ENCODE measurements at regions not wholly inside any gene's neighbourhood (a gene's known extent, or its start where the extent isn't known, plus 50 kb on each side); places are given as distances from the start of the nearest gene placed in this dataset.

- Histone ChIP-seq H3K27me3 (ENCODE audit: insufficient read depth, low read length, poor library complexity, severe bottlenecking) (no peaks in the 10 kb centered on the region), H3K36me3 (ENCODE audit: insufficient read depth, low read length) (no peaks in the 10 kb centered on the region), H3K9me3 (ENCODE audit: low read length) (no peaks in the 10 kb centered on the region), H3K4me3 (ENCODE audit: low read length) (no peak overlapping the region), H3K4me1 (ENCODE audit: insufficient read depth, low read length) (no peaks in the 10 kb centered on the region), H3K27ac (ENCODE audit: low read depth, low read length) (no peak overlapping the region)
- H3K9me3 Mint-ChIP-seq = no peaks in the 10 kb centered on the region
- no peak for DNase-seq
- no peaks in the 10 kb centered on the region for H3K36me3 Mint-ChIP-seq
- peaks cover 15 to 20% of the 10 kb centered on the region in 2 donors for H3K27me3 Mint-ChIP-seq
- H3K4me3 Mint-ChIP-seq = peak overlapping the region in 1 of 7 donors; percentile 63
- H3K27ac Mint-ChIP-seq = peak overlapping the region in 1 of 8 donors; percentile 51
- ChIA-PET CTCF (no interaction called here), POLR2A (no interaction called here)
- H3K4me1 Mint-ChIP-seq = no peaks in the 10 kb centered on the region
These were observed 52.6 kb upstream of the OLFM4 start for GRCh38 chr13:52975969-52976368.

DNA sequence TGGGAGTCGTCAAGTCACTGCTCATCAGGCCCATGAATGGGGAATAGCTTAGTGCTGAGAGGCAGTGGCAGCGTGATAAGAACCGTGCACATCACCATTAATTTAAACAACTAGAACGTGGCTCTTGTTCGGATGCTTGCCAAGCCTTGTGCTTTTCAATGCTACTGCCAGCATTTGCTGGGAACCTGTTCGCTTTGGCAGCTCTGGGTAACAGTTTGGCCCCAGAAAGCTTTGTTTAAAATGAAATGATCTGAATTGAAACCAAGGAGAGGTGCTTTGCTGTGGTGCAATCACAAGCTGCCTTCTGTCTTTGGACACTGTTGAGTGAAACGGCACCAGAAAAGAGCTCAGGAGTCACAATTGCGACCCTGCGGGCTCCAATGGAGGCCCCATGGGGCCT, 53.5 kb upstream of the OLFM4 start:
- no peak overlapping the region for H3K4me3 ChIP-seq (ENCODE audit: low read length)
- H3K4me1 Mint-ChIP-seq = no peaks in the 10 kb centered on the region
- no peak overlapping the region for H3K27ac ChIP-seq (ENCODE audit: low read depth, low read length)
- DNase-seq = no peak
- H3K27me3 ChIP-seq (ENCODE audit: insufficient read depth, low read length, poor library complexity, severe bottlenecking) = no peaks in the 10 kb centered on the region
- H3K9me3 Mint-ChIP-seq = no peaks in the 10 kb centered on the region
- no peak overlapping the region for H3K4me3 Mint-ChIP-seq
- POLR2A ChIA-PET = no interaction called here
- CTCF ChIA-PET = no interaction called here
- H3K4me1 ChIP-seq (ENCODE audit: insufficient read depth, low read length) = no peaks in the 10 kb centered on the region
- no peaks in the 10 kb centered on the region for H3K36me3 ChIP-seq (ENCODE audit: insufficient read depth, low read length)
- H3K27ac Mint-ChIP-seq = no peak overlapping the region
- no peaks in the 10 kb centered on the region for H3K36me3 Mint-ChIP-seq
- H3K9me3 ChIP-seq (ENCODE audit: low read length) = no peaks in the 10 kb centered on the region
- H3K27me3 Mint-ChIP-seq = peaks cover 14 to 18% of the 10 kb centered on the region in 2 donors

GRCh38 chr13:52974711-52975110, 53.9 kb upstream of the OLFM4 start:
- no peaks in the 10 kb centered on the region for H3K36me3 Mint-ChIP-seq
- Histone ChIP-seq H3K27ac (ENCODE audit: low read depth, low read length) (no peak overlapping the region), H3K4me3 (ENCODE audit: low read length) (no peak overlapping the region), H3K9me3 (ENCODE audit: low read length) (no peaks in the 10 kb centered on the region), H3K4me1 (ENCODE audit: insufficient read depth, low read length) (no peaks in the 10 kb centered on the region), H3K36me3 (ENCODE audit: insufficient read depth, low read length) (no peaks in the 10 kb centered on the region), H3K27me3 (ENCODE audit: insufficient read depth, low read length, poor library complexity, severe bottlenecking) (no peaks in the 10 kb centered on the region)
- H3K27ac Mint-ChIP-seq = no peak overlapping the region
- peaks cover 13 to 19% of the 10 kb centered on the region in 2 donors for H3K27me3 Mint-ChIP-seq
- no peaks in the 10 kb centered on the region for H3K4me1 Mint-ChIP-seq
- DNase-seq = no peak
- no peaks in the 10 kb centered on the region for H3K9me3 Mint-ChIP-seq
- POLR2A ChIA-PET = no interaction called here
- no peak overlapping the region for H3K4me3 Mint-ChIP-seq
- CTCF ChIA-PET = no interaction called here

- H3K27me3 ChIP-seq (ENCODE audit: insufficient read depth, low read length, poor library complexity, severe bottlenecking) = no peaks in the 10 kb centered on the region
- H3K9me3 Mint-ChIP-seq = no peaks in the 10 kb centered on the region
- ChIA-PET POLR2A (no interaction called here), CTCF (interaction anchor here (2.4 kb wide), 1 partner anchor 360 kb away, joined by 11 read pairs; no protein-coding TSS in a partner anchor)
- no peaks in the 10 kb centered on the region for H3K9me3 ChIP-seq (ENCODE audit: low read length)
- H3K36me3 ChIP-seq (ENCODE audit: insufficient read depth, low read length) = no peaks in the 10 kb centered on the region
- H3K36me3 Mint-ChIP-seq = no peaks in the 10 kb centered on the region
- H3K4me3 Mint-ChIP-seq = no peak overlapping the region
- peaks cover 11 to 24% of the 10 kb centered on the region in 2 donors for H3K27me3 Mint-ChIP-seq
- no peak overlapping the region for H3K4me3 ChIP-seq (ENCODE audit: low read length)
- no peak overlapping the region for H3K27ac Mint-ChIP-seq
- H3K4me1 Mint-ChIP-seq = peaks cover 0 to 1% (median 0%) of the 10 kb centered on the region in 3 donors
- H3K4me1 ChIP-seq (ENCODE audit: insufficient read depth, low read length) = no peaks in the 10 kb centered on the region
- no peak overlapping the region for H3K27ac ChIP-seq (ENCODE audit: low read depth, low read length)
- DNase-seq = no peak
These were observed 59.2 kb upstream of the OLFM4 start for GRCh38 chr13:52969373-52969772.

GRCh38 chr13:52968074-52968700, 60.4 kb upstream of the OLFM4 start:
- ChIA-PET CTCF (interaction anchor here (0.9 to 2.4 kb wide), 11 partner anchors 9 to 359 kb away, joined by 3 to 11 read pairs (median 5); no protein-coding TSS in a partner anchor), POLR2A (no interaction called here)
- H3K36me3 ChIP-seq (ENCODE audit: insufficient read depth, low read length) = no peaks in the 10 kb centered on the region
- H3K4me3 ChIP-seq (ENCODE audit: low read length) = no peak overlapping the region
- no peaks in the 10 kb centered on the region for H3K9me3 ChIP-seq (ENCODE audit: low read length)
- no peak overlapping the region for H3K27ac Mint-ChIP-seq
- H3K27me3 ChIP-seq (ENCODE audit: insufficient read depth, low read length, poor library complexity, severe bottlenecking) = no peaks in the 10 kb centered on the region
- peaks cover 11 to 19% of the 10 kb centered on the region in 2 donors for H3K27me3 Mint-ChIP-seq
- no peaks in the 10 kb centered on the region for H3K4me1 ChIP-seq (ENCODE audit: insufficient read depth, low read length)
- no peak overlapping the region for H3K27ac ChIP-seq (ENCODE audit: low read depth, low read length)
- DNase-seq = peak; percentile 23 to 56 (median 34)
- no peak overlapping the region for H3K4me3 Mint-ChIP-seq
- H3K4me1 Mint-ChIP-seq = peaks cover 0 to 1% (median 0%) of the 10 kb centered on the region in 3 donors
- H3K36me3 Mint-ChIP-seq = no peaks in the 10 kb centered on the region
- no peaks in the 10 kb centered on the region for H3K9me3 Mint-ChIP-seq

- Mint-ChIP-seq H3K27me3 (peaks cover 3% of the 10 kb centered on the region in 2 donors), H3K36me3 (no peaks in the 10 kb centered on the region), H3K4me1 (no peaks in the 10 kb centered on the region), H3K4me3 (no peak overlapping the region), H3K9me3 (no peaks in the 10 kb centered on the region), H3K27ac (no peak overlapping the region)
- Histone ChIP-seq H3K9me3 (ENCODE audit: low read length) (no peaks in the 10 kb centered on the region), H3K27ac (ENCODE audit: low read depth, low read length) (no peak overlapping the region), H3K4me3 (ENCODE audit: low read length) (no peak overlapping the region), H3K36me3 (ENCODE audit: insufficient read depth, low read length) (no peaks in the 10 kb centered on the region), H3K4me1 (ENCODE audit: insufficient read depth, low read length) (no peaks in the 10 kb centered on the region), H3K27me3 (ENCODE audit: insufficient read depth, low read length, poor library complexity, severe bottlenecking) (no peaks in the 10 kb centered on the region)
- CTCF ChIA-PET = no interaction called here
- POLR2A ChIA-PET = no interaction called here
- DNase-seq = no peak
These were observed 66.6 kb upstream of the OLFM4 start for GRCh38 chr13:52961987-52962386.

DNA sequence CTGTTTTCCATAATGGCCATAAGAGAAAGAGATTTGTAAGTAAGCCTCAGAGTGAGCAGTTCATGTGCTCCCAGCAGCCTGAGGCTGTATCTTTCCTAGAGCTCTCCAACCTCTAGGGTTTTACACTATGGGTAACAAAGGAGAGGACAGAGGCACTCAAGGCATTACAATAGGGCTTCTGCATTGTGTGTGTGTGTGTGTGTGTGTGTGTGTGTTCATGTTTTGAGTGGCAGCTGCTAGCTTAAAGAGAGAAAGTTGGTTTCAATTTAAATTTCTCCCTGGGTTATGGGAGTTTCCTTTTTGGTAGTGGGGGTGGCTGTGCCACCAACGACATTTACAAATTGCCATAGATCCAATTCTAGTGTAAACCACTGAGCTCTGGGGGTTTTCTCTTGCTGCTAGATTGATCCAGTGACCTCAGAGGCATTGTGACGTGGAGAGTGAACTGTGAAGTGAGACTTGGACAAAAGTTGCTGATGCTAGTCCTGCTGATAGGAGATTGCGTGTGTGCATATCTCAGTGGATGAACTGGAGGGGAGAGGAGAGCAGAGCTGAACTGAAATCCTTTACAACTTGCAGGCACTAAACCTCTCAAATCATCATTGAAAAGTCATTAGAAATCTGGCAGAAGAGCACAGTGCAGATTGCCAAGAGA, 67.2 kb upstream of the OLFM4 start:
- no peak overlapping the region for H3K4me3 ChIP-seq (ENCODE audit: low read length)
- DNase-seq = no peak
- Mint-ChIP-seq H3K36me3 (no peaks in the 10 kb centered on the region), H3K4me1 (no peaks in the 10 kb centered on the region), H3K27me3 (peaks cover 3% of the 10 kb centered on the region in 2 donors), H3K9me3 (no peaks in the 10 kb centered on the region), H3K4me3 (no peak overlapping the region), H3K27ac (no peak overlapping the region)
- no peaks in the 10 kb centered on the region for H3K9me3 ChIP-seq (ENCODE audit: low read length)
- POLR2A ChIA-PET = no interaction called here
- H3K4me1 ChIP-seq (ENCODE audit: insufficient read depth, low read length) = no peaks in the 10 kb centered on the region
- no peak overlapping the region for H3K27ac ChIP-seq (ENCODE audit: low read depth, low read length)
- H3K27me3 ChIP-seq (ENCODE audit: insufficient read depth, low read length, poor library complexity, severe bottlenecking) = no peaks in the 10 kb centered on the region
- CTCF ChIA-PET = no interaction called here
- no peaks in the 10 kb centered on the region for H3K36me3 ChIP-seq (ENCODE audit: insufficient read depth, low read length)

DNA sequence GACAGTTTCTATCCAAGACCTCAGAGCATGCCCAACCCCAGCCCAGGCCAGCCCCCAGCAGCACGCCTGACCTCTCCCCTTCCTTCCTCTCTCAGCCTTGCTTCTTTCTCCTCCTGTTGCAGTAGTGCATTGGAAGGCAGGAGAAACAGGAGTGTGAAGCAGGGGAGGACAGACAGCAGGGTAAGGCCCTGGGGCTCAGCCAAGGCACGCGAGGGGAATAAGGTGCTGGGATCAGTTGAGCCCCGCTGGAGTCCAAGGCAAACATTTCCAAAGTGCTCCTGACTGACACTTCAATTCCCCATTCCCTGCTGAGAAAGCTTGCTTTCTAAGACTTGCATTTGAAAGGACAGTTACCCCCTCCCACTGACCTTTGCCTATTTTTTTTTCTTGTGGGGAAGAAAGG, 73.1 kb upstream of the OLFM4 start:
- CTCF ChIA-PET = interaction anchor here (1.2 kb wide), 1 partner anchor 13 kb away, joined by 5 read pairs; no protein-coding TSS in a partner anchor
- POLR2A ChIA-PET = no interaction called here
- no peaks in the 10 kb centered on the region for H3K4me1 ChIP-seq (ENCODE audit: insufficient read depth, low read length)
- H3K36me3 ChIP-seq (ENCODE audit: insufficient read depth, low read length) = no peaks in the 10 kb centered on the region
- H3K27me3 ChIP-seq (ENCODE audit: insufficient read depth, low read length, poor library complexity, severe bottlenecking) = no peaks in the 10 kb centered on the region
- Mint-ChIP-seq H3K4me3 (no peak overlapping the region), H3K36me3 (no peaks in the 10 kb centered on the region), H3K4me1 (no peaks in the 10 kb centered on the region), H3K9me3 (peaks cover 0 to 2% (median 0%) of the 10 kb centered on the region in 5 donors), H3K27ac (no peak overlapping the region), H3K27me3 (peaks cover 0 to 3% of the 10 kb centered on the region in 2 donors)
- no peak overlapping the region for H3K4me3 ChIP-seq (ENCODE audit: low read length)
- no peak for DNase-seq
- no peak overlapping the region for H3K27ac ChIP-seq (ENCODE audit: low read depth, low read length)
- H3K9me3 ChIP-seq (ENCODE audit: low read length) = no peaks in the 10 kb centered on the region
